ENCODE measurements at regions not wholly inside any gene's neighbourhood (a gene's known extent, or its start where the extent isn't known, plus 50 kb on each side); places are given as distances from the start of the nearest gene placed in this dataset.

DNA sequence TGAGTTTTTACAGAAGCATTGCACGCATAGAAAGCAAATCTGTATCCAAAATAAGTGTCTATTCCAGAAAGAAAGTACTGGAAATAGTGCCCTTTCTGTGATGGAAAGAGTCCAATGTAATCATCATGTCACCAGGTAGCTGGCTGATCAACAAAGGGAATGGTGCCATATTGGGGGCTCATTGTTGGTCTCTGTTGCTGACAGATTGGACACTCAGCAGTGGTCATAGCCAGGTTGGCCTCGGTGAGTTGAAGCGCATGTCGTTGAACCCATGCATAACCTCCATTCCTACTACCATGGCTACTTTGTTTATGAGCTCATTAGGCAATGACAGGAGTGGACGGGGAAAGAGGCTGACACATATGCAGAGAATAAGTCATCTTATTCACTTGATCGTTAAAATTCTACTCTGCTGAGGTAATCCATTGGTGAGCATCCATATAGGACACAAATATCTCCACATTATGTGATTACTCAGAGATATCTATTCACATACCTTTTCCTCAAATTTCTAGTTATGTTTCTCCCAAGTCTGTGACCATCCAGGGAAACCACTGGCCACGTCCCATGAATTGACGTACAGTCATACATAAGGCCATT lies 560.5 kb downstream of the HAO1 start:
- Histone ChIP-seq H3K9me3 (replicated peaks; ENCODE audit: insufficient read depth, low read length) (no peaks in the 10 kb centered on the region), H2AFZ (ENCODE audit: low read length) (no peak overlapping the region), H3K9me2 (replicated peaks; ENCODE audit: insufficient read depth, low read length) (no peaks in the 10 kb centered on the region), H3K4me1 (ENCODE audit: low read length) (no peaks in the 10 kb centered on the region), H3K27ac (ENCODE audit: low read length) (no peak overlapping the region), H3K4me2 (ENCODE audit: low read depth, low read length) (no peak overlapping the region), H3K9ac (ENCODE audit: low read length) (no peak overlapping the region), H3F3A (ENCODE audit: insufficient read depth, low read length) (no peaks in the 10 kb centered on the region), H3K27me3 (replicated peaks; ENCODE audit: insufficient read depth, low read length) (no peaks in the 10 kb centered on the region), H4K20me1 (ENCODE audit: insufficient read depth, low read length) (no peaks in the 10 kb centered on the region), H3K36me3 (replicated peaks; ENCODE audit: insufficient read depth, low read length) (no peaks in the 10 kb centered on the region), H3K79me2 (ENCODE audit: low read length) (no peaks in the 10 kb centered on the region), H3K4me3 (ENCODE audit: low read length) (no peak overlapping the region)
- DNase-seq = no peak
- TF ChIP-seq EZH2phosphoT487 (IDR thresholded peaks at IDR 0.05; ENCODE audit: low read length) = no peak
- TF ChIP-seq CTCF (IDR thresholded peaks at IDR 0.05; ENCODE audit: low read length) = no peak
- no peak for TF ChIP-seq EZH2 (optimal IDR thresholded peaks at IDR 0.05; ENCODE audit: low read depth, low read length)

- no peak for DNase-seq
- H3K9me3 ChIP-seq (replicated peaks; ENCODE audit: insufficient read depth, low read length) = no peaks in the 10 kb centered on the region
- no peaks in the 10 kb centered on the region for H3K4me1 ChIP-seq (ENCODE audit: low read length)
Observed at GRCh38 chr20:7383216-7383615, 557.0 kb downstream of the HAO1 start.

DNA sequence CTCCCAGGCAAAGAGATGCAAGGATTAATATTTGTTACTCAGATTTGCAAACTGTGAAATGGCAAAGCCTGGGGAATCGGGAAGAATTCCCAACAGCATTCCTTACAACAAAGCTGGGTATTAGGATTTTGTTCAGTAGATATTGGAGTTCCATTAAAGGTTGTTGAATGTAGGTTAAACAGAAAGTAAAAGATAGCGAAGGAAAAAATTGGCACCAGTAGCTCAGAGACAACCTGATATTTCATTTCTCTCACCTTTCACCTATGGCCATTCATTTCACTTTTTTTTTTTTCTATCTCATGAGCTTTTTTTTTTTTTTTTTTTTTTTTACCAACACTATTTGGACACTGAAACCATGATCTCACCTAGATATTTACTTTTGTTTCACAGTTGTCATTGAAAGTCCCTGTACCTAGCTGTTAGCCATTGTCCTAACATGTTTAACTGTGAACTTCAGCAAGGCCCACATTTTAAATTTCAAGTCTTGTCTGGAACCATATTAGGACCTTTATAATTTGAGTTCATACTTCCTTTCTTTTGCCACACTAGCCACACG lies 552.5 kb downstream of the HAO1 start:
- Histone ChIP-seq H2AFZ (ENCODE audit: low read length) (no peak overlapping the region), H3F3A (ENCODE audit: insufficient read depth, low read length) (no peaks in the 10 kb centered on the region), H3K4me1 (ENCODE audit: low read length) (no peaks in the 10 kb centered on the region), H3K9ac (ENCODE audit: low read length) (no peak overlapping the region), H3K4me3 (ENCODE audit: low read length) (no peak overlapping the region), H3K4me2 (ENCODE audit: low read depth, low read length) (no peak overlapping the region), H3K27ac (ENCODE audit: low read length) (no peak overlapping the region), H3K79me2 (ENCODE audit: low read length) (no peaks in the 10 kb centered on the region), H3K27me3 (replicated peaks; ENCODE audit: insufficient read depth, low read length) (no peaks in the 10 kb centered on the region), H3K36me3 (replicated peaks; ENCODE audit: insufficient read depth, low read length) (no peaks in the 10 kb centered on the region), H3K9me3 (replicated peaks; ENCODE audit: insufficient read depth, low read length) (no peaks in the 10 kb centered on the region), H3K9me2 (replicated peaks; ENCODE audit: insufficient read depth, low read length) (no peaks in the 10 kb centered on the region), H4K20me1 (ENCODE audit: insufficient read depth, low read length) (no peaks in the 10 kb centered on the region)
- DNase-seq = peak; percentile 49
- TF ChIP-seq EZH2 (optimal IDR thresholded peaks at IDR 0.05; ENCODE audit: low read depth, low read length) (no peak), CTCF (IDR thresholded peaks at IDR 0.05; ENCODE audit: low read length) (no peak), EZH2phosphoT487 (IDR thresholded peaks at IDR 0.05; ENCODE audit: low read length) (no peak)

More at GRCh38 chr20:7383216-7383615, 557.0 kb downstream of the HAO1 start:
- TF ChIP-seq EZH2phosphoT487 (IDR thresholded peaks at IDR 0.05; ENCODE audit: low read length) (no peak), EZH2 (optimal IDR thresholded peaks at IDR 0.05; ENCODE audit: low read depth, low read length) (no peak), CTCF (IDR thresholded peaks at IDR 0.05; ENCODE audit: low read length) (no peak)
- no peaks in the 10 kb centered on the region for H3K79me2 ChIP-seq (ENCODE audit: low read length)
- H3K9ac ChIP-seq (ENCODE audit: low read length) = no peak overlapping the region
- H2AFZ ChIP-seq (ENCODE audit: low read length) = no peak overlapping the region
- no peaks in the 10 kb centered on the region for H3K36me3 ChIP-seq (replicated peaks; ENCODE audit: insufficient read depth, low read length)
- no peaks in the 10 kb centered on the region for H3K27me3 ChIP-seq (replicated peaks; ENCODE audit: insufficient read depth, low read length)
- H3K9me2 ChIP-seq (replicated peaks; ENCODE audit: insufficient read depth, low read length) = no peaks in the 10 kb centered on the region
- H3K27ac ChIP-seq (ENCODE audit: low read length) = no peak overlapping the region
- no peaks in the 10 kb centered on the region for H4K20me1 ChIP-seq (ENCODE audit: insufficient read depth, low read length)
- no peaks in the 10 kb centered on the region for H3F3A ChIP-seq (ENCODE audit: insufficient read depth, low read length)
- H3K4me3 ChIP-seq (ENCODE audit: low read length) = no peak overlapping the region
- no peak overlapping the region for H3K4me2 ChIP-seq (ENCODE audit: low read depth, low read length)
